Suppressor macrophage treated with lipopolysaccharide for 1 hour (primary cell): ENCODE measurements at regions not wholly inside any gene's neighbourhood (a gene's known extent, or its start where the extent isn't known, plus 50 kb on each side); places are given as distances from the start of the nearest gene placed in this dataset.

ENCODE experiments used
- DNase-seq, 3 donors: peaks; one replicate each; pipeline ENCODE4 v3.0.0-alpha.2; 2020 to 2022

DNA sequence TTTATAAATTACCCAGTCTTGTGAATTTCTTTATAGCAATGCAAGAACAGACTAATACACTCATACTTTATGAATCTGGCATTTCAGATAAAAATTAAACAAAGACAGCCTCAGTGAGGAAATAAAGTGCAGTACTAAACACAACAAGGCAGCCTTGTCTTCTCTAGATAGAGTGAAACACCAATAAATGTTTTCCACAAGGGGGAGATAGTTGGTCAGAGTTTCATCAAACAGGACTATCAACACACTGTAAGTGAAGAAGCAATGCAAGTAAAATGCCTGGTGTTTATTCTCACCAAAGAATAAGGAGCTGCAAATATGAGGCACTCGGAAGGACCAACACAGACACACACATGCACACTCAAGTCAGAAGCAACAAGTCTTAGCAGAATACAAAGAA, 62.8 kb downstream of the FAM9B start:
- DNase-seq: peak; percentile 54 to 65 (median 58)

GRCh38 chrX:8969378-8969777, 64.5 kb downstream of the FAM9B start:
- no peak for DNase-seq

DNA sequence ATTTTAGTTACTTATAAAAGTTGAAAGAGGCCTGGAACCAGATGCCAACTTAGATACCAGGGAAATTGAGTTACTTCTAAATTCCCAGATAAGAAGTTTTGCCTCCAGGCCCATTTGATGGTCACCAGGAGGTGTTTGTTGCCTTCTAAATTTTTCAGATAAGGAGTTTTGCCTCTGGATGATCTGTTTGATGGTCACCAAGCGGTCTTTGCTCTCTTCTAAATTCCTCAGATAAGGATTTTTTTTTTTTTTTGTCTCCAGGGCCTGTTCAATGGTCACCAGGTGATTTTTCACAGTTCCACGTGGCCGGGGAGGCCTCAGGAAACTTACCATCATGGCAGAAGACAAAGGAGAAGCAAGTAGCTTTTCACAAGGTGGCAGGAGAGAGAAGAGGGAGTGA, 66.5 kb downstream of the FAM9B start:
- no peak for DNase-seq

- DNase-seq: peak; percentile 39 to 61 (median 41)
Measured at GRCh38 chrX:8960957-8961468, 72.9 kb downstream of the FAM9B start.

DNA sequence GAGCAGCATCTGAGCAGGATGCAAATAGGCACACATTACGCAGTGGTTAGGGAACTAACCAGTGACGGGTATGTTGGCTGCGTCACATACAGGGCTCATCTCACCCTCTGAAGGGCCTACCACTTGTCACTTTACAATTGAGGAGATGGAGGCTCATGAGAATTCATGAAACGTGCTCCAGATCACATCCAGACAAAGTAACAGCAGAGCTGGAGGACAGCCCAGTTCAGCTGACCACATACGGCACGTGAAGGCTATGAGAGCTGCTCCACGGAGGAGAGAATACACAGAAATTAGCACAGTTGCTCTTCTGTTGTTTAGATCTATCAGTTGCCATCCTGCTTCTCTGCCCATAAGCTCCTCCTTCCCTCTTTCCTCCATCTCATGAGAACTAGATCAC, 78.4 kb downstream of the FAM9B start:
- no peak for DNase-seq

GRCh38 chrX:8946563-8946962, 87.4 kb downstream of the FAM9B start:
- no peak for DNase-seq

- no peak for DNase-seq
Measured at GRCh38 chrX:8939322-8939721, 94.6 kb downstream of the FAM9B start.

- DNase-seq: no peak
Measured at GRCh38 chrX:8927701-8928100, 106.2 kb downstream of the FAM9B start.

GRCh38 chrX:8927066-8927635, 106.8 kb downstream of the FAM9B start:
- DNase-seq: no peak

DNA sequence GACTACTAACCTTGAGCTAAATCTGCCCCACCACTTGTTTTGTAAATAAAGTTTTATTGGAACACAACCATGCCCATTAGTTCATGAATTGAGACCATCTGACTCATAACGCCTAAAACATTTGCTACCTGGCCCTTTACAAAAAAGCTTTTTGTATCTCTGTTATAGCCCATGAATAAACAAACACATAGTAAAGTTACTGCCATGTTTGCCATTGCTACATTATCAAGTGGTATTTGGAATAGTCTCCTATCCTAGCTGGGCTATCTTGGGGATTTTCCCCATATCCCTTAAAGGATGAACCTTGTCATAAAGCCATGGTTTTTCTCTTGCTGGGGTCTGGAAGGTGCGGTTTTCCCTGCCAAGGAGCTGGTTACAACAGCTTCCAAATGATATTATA, 112.3 kb downstream of the FAM9B start:
- no peak for DNase-seq

GRCh38 chrX:8919801-8920200, 114.1 kb downstream of the FAM9B start:
- no peak for DNase-seq

DNA sequence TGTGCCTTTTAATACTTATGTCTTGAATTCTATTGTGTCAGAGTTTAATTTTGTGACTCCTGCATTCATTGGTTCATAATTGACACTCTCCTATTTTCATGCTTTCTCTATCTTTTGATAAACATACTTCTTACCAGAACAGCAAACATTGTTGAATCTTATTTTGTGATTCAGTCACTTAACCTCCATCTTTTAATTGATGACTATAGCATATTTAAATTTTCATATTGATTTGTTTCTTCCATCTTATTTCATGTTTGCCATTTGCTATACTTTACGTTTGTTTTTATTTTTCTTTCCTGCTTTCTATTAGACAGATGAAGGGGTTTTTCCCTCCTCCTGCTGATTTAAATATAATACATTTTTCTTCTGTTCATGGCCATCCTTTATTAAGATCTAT, 115.5 kb upstream of the FAM9A start:
- DNase-seq: no peak

- no peak for DNase-seq
Measured at GRCh38 chrX:8914681-8915080, 113.5 kb upstream of the FAM9A start.

DNA sequence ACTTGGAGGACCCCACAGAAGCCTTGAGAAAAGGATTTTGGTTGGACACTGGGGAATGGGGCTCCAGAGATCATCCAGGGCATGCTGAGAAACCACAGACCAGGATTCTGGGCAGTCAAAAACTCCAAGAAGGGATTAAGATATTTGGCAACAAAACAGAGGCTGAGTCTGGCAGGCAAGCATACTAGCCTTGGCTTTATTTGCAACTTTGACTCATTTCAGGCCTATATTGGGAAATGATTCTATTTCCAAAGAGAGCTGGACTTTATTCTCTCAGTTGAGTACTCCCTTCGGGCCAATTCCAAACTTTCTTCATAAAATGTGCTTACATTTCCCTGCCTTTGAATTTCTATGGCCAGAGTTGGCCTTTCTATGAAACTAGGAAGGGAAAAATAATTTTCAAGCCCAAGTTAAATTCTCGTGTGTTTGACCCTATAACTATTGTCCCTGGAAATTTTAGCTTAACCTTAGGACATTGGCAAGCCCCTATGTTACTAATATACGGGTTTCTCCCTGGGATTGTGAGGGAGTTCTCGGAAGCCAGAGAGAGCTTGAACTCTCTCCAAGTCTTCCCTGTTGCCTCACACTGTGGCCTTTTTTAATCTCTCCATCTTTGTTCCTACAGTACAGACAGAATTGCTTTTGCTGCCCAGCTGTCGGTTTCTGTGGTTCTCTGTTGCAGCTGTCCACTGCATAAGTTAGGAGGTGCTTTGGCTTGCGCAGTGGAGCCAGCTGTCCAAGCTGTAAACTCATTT, 112.6 kb upstream of the FAM9A start:
- DNase-seq: no peak

DNA sequence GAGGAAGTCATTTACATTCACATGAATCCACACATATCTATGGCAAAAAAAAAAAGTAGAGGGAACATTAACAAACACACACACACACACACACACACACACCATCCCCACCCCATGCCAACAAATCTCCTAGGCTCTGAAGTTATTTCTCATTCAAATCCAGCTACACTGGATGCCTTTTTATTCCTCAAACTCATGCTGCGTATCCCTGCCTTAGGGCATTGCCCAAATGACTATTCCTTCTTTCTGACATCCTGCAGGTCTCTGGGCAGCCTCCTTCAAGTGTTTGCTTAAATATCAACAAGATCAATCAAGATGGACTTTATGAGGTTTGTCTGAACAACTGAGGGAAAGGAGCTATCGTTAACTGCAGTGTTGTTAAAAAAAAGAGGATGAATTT, 106.5 kb upstream of the FAM9A start:
- DNase-seq: no peak

DNA sequence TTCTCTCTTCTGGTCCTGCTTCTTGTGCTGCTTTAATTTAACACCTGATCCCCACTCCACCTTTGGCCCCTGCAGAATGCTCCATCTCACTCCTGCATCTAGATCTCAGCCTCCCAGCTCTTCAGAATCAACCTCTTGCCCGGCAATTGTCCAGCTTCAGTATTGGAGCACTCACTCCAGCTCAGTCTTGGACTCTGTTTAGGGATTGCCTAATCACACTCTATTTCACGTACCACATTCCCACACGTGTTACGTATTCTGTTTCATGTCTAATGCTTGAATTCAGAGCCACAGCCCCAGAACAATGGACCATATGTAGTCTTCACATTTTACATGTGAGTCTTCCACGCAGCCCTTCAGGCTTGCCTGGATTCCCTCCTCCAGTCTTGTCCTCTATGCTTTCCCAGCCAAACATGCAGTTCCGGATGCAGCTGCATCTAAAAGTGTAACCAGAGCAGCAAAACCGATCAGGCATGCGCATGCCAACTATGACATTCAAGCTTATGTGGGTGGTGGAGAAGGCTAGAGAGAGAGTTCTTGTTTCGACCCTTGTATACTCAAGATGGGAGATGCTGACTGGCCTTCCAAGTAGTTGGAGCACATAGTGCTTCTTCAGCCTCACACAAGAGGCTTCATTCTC, 105.2 kb upstream of the FAM9A start:
- DNase-seq: no peak

DNA sequence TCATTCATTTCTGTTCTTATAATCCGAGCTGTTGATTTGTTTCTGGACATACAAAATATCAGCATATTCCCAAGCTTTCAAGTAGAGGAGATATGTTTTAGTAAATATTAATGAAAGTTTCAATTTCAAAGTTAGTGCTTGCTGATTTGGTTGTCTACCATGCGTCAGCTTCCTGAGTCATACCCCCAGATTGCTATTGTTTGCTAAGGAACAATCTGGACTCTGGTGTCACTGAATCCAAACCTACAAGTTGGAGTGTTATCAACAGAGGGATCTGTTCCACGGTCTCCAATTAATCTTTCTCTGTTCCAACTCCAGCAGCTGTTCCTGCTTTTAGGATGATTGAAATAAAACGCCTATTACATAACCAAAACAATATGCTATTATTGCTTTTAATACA, 96.1 kb upstream of the FAM9A start:
- DNase-seq: no peak

- DNase-seq: no peak
Measured at GRCh38 chrX:8890794-8891193, 89.6 kb upstream of the FAM9A start.

GRCh38 chrX:8887004-8887403, 85.8 kb upstream of the FAM9A start:
- no peak for DNase-seq

GRCh38 chrX:8879750-8880149, 78.6 kb upstream of the FAM9A start:
- peak; percentile 19 to 43 (median 30) for DNase-seq

GRCh38 chrX:8873956-8874355, 72.8 kb upstream of the FAM9A start:
- DNase-seq: no peak

DNA sequence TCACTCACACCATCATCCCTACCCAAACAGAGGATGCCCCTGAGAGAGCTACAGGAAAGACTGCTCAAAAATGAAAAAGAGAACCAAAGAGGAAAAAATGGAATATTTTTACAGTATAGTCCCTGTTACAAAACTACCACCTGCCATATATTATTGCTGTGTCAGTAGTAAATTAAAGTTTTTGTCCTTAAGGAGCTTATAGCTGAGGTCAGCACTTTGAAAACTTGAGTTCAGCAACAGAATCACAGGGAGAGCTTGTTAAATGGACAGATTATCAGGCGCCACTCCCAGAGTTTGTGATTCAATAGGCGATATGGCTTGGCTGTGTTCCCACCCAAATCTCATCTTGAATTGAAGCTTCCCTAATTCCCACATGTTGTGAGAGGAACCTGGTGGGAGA, 71.9 kb upstream of the FAM9A start:
- DNase-seq: no peak

DNA sequence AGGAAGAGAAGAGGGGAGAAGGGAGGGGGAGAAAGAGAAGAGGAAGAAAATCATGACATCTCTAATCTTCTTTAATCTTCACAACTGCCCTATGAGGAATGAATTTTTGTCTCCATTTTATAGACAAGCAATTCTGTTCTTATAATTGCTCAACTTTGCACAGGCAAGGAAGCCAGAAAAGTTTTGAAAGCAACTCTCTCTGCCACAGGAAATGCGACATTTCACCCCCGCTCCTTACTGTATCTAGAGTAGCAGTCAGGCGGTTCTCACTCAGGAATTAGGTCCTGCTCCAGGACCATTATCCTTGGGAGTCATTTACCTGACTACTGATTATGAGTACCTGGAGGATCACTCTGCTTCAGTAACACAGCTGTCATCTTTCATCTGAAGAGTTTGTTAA, 69.2 kb upstream of the FAM9A start:
- DNase-seq: no peak

DNA sequence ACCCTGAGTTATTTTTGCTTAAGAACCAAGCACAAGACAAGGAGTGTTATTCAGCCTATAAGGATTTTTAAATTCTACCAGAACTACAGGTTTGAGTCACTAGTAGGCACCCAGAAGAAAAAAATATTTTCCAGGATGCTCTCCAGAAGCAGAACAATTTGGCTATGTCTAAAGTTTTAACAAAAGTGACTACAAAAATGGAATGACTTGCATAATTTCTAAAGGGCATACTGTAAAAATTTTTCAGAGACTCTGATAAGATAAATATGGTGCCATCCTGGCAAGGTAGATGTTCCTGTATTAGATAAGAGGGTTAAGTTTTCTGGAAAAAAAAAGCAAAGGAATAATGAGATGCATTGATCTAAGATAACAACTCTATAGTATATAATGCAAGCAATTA, 68.6 kb upstream of the FAM9A start:
- DNase-seq: no peak
